ENCODE measurements at regions not wholly inside any gene's neighbourhood (a gene's known extent, or its start where the extent isn't known, plus 50 kb on each side); places are given as distances from the start of the nearest gene placed in this dataset.

GRCh38 chr10:61355211-61355610 is 98.0 kb downstream of the TMEM26 start:
- TF ChIP-seq CTCF (IDR thresholded peaks at IDR 0.05) (no peak), POLR2A (IDR thresholded peaks at IDR 0.05) (no peak)

All from testis (tissue), 2 donors.